HUES6 (cell line): ENCODE measurements at regions not wholly inside any gene's neighbourhood (a gene's known extent, or its start where the extent isn't known, plus 50 kb on each side); places are given as distances from the start of the nearest gene placed in this dataset.
A peak's percentile ranks its signal among the peaks of the same experiment; 100 is the strongest.

Experiments used
- H3K27ac ChIP-seq: 2 replicates; pipeline ENCODE4 v1.7.0; 2013; ENCODE audit warnings: low read depth, mild to moderate bottlenecking, low read length, inconsistent platforms
- H3K27me3 ChIP-seq: 2 replicates; pipeline ENCODE4 v1.6.1; 2013; ENCODE audit warnings: low read length; ENCODE audit not compliant: control insufficient read depth, insufficient read depth
- H3K36me3 ChIP-seq: 2 replicates; pipeline ENCODE4 v1.6.1; 2013; ENCODE audit warnings: low read length; ENCODE audit not compliant: control insufficient read depth, insufficient read depth
- H3K4me1 ChIP-seq: 2 replicates; pipeline ENCODE4 v1.6.1; 2013; ENCODE audit warnings: low read length; ENCODE audit not compliant: control insufficient read depth, insufficient read depth
- H3K4me3 ChIP-seq: 2 replicates; pipeline ENCODE4 v1.5.1; 2013; ENCODE audit warnings: low read depth, low read length
- H3K9ac ChIP-seq: one replicate; pipeline ENCODE4 v1.6.1; 2013; ENCODE audit warnings: mild to moderate bottlenecking, low read length
- H3K9me3 ChIP-seq: 2 replicates; pipeline ENCODE4 v1.6.1; 2013; ENCODE audit warnings: low read depth, low read length; ENCODE audit not compliant: control insufficient read depth, insufficient read depth

DNA sequence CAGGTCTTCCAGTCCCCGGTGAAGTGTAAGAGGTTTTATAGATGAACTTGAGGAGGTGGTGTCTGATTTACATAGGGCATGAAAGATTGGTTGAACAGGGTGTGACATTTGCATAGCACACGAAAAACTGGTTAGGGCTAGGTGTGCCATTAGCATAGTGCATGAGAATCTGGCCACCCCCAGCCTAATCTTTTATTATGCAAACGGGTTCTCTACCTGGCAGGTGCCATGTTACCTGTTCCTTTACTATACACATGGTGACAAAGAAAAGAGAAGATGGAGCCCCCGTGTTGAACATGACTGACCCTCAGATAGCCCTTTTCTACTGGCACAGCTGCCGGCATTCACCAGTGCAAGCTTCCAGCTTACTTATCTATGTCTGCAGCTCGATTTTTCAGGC is 71.0 kb downstream of the UCHL1 start:
- Histone ChIP-seq H3K27me3 (no peaks in the 10 kb centered on the region), H3K9me3 (no peaks in the 10 kb centered on the region), H3K36me3 (no peaks in the 10 kb centered on the region), H3K4me3 (no peak overlapping the region; the same call in 1 of the 2 replicates), H3K4me1 (peaks cover 27% of the 10 kb centered on the region), H3K9ac (no peak overlapping the region), H3K27ac (no peak overlapping the region)

DNA sequence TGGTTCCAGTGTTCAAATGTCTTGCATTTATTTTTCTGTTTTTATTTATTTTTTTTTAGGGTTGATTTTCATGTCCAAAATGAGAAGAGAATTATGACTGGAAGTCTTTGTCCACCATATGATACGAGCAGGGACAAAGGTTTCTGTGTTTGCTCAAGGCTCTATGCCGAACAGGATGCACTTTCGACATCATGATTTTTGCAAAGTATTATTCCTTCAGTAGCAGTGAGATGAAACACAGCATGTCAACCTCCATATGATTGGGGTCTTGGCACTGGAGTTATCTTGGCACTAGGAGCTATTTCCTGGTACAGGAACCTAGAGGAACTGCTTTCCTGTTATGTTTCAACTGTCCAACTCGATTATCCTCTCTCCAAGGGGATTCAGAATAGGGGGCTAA is 72.6 kb downstream of the UCHL1 start:
- Histone ChIP-seq H3K36me3 (no peaks in the 10 kb centered on the region), H3K9me3 (no peaks in the 10 kb centered on the region), H3K27me3 (no peaks in the 10 kb centered on the region), H3K27ac (no peak overlapping the region), H3K4me3 (no peak overlapping the region), H3K4me1 (peaks cover 27% of the 10 kb centered on the region), H3K9ac (no peak overlapping the region)

GRCh38 chr4:41331224-41331623 is 74.5 kb downstream of the UCHL1 start:
- H3K4me1 ChIP-seq, result peaks cover 14% of the 10 kb centered on the region
- H3K36me3 ChIP-seq, result no peaks in the 10 kb centered on the region
- no peaks in the 10 kb centered on the region for H3K27me3 ChIP-seq
- H3K27ac ChIP-seq, result no peak overlapping the region
- H3K4me3 ChIP-seq, result no peak overlapping the region
- no peaks in the 10 kb centered on the region for H3K9me3 ChIP-seq
- H3K9ac ChIP-seq, result no peak overlapping the region

DNA sequence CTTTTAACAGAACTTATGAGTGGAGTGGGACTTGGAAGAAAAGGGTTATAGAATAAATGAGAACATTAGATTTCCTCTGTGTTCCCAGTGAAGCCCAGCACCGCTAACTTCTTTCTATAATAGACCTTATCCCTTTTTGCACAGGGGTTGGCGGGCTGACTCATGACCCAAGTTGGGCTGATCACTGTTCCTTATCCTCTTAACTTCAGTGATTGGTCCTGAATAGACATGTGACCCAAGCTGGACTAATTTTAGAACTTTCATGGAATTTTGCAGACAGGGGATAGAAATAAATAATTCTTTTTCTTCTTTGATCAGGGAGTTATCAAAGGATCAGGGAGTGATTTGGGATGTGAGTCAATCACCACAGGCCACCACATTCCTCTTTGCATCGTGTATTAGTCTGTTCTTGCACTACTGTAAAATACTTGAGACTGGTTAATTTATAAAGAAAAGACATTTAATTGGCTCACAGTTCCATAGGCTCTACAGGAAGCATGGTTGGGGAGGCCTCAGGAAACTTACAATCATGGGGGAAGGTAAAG is 75.9 kb downstream of the UCHL1 start:
- Histone ChIP-seq H3K36me3 (no peaks in the 10 kb centered on the region), H3K27ac (no peak overlapping the region), H3K4me1 (peaks cover 7% of the 10 kb centered on the region), H3K9me3 (no peaks in the 10 kb centered on the region), H3K27me3 (no peaks in the 10 kb centered on the region), H3K9ac (no peak overlapping the region), H3K4me3 (no peak overlapping the region)

GRCh38 chr4:41334182-41334581 is 77.5 kb downstream of the UCHL1 start:
- Histone ChIP-seq H3K4me3 (no peak overlapping the region), H3K27me3 (no peaks in the 10 kb centered on the region), H3K9ac (no peak overlapping the region), H3K9me3 (peaks cover 6% of the 10 kb centered on the region; the same call in 1 of the 2 replicates), H3K4me1 (no peaks in the 10 kb centered on the region; the same call in 1 of the 2 replicates), H3K27ac (no peak overlapping the region), H3K36me3 (no peaks in the 10 kb centered on the region)

DNA sequence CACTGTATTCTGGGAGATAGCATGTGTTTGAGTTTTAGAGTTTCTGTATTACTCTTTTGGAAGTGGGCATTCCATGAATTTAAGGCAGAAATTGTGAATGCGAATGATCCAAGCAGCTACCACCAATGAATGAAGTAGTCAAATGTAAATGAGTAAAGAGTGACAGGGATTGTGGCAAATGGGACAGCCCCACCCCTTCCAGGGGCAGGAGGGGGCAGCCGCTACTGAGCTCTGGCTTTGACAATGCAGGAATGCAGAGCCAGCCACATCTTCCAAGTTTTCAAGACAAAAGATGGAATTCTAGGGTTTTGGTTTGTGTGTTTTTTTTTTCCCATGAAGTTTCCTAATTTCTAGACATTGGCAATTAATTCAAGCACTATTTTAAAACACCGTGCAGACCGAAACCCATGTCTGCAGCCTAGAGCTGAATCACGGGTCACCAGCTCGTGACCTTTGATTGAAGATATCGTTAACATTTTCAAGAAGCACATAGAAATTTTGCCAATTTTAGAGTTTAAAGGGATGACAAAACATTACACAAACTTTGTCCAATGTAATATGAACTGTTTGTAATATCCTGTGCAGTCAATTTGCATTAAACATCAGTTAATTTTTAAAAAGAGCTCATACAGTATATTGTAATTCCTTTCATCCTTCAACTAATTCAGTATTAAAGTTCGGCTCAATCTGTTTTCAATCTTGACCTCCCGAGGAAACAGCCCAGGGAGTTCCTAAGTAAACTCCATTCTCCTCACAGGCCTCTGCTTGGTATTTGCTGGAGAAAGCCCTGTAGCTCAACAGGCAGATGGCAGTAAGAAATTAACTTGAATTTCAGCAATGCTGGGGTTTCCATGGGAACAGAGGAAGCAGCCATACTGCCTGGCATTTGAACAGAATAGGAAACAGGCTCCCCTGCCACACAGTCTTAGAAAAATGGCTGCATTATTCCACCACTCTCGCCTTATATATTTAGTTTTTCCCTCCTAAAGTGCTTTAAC is 83.4 kb downstream of the UCHL1 start:
- H3K27ac ChIP-seq, result no peak overlapping the region
- H3K9ac ChIP-seq, result no peak overlapping the region
- H3K9me3 ChIP-seq, result peaks cover 15% of the 10 kb centered on the region
- no peaks in the 10 kb centered on the region; the same call in 1 of the 2 replicates for H3K4me1 ChIP-seq
- H3K4me3 ChIP-seq, result no peak overlapping the region
- H3K27me3 ChIP-seq, result no peaks in the 10 kb centered on the region
- H3K36me3 ChIP-seq, result no peaks in the 10 kb centered on the region

- Histone ChIP-seq H3K9me3 (peaks cover 16% of the 10 kb centered on the region), H3K4me3 (no peak overlapping the region), H3K27me3 (no peaks in the 10 kb centered on the region), H3K4me1 (no peaks in the 10 kb centered on the region), H3K9ac (no peak overlapping the region), H3K36me3 (no peaks in the 10 kb centered on the region), H3K27ac (no peak overlapping the region)
These were observed 89.8 kb downstream of the UCHL1 start for GRCh38 chr4:41346306-41347061.

GRCh38 chr4:41349021-41349420 is 92.3 kb downstream of the UCHL1 start:
- Histone ChIP-seq H3K36me3 (no peaks in the 10 kb centered on the region), H3K4me1 (no peaks in the 10 kb centered on the region), H3K27ac (no peak overlapping the region), H3K9me3 (peaks cover 11% of the 10 kb centered on the region), H3K4me3 (no peak overlapping the region), H3K9ac (no peak overlapping the region), H3K27me3 (no peaks in the 10 kb centered on the region)

DNA sequence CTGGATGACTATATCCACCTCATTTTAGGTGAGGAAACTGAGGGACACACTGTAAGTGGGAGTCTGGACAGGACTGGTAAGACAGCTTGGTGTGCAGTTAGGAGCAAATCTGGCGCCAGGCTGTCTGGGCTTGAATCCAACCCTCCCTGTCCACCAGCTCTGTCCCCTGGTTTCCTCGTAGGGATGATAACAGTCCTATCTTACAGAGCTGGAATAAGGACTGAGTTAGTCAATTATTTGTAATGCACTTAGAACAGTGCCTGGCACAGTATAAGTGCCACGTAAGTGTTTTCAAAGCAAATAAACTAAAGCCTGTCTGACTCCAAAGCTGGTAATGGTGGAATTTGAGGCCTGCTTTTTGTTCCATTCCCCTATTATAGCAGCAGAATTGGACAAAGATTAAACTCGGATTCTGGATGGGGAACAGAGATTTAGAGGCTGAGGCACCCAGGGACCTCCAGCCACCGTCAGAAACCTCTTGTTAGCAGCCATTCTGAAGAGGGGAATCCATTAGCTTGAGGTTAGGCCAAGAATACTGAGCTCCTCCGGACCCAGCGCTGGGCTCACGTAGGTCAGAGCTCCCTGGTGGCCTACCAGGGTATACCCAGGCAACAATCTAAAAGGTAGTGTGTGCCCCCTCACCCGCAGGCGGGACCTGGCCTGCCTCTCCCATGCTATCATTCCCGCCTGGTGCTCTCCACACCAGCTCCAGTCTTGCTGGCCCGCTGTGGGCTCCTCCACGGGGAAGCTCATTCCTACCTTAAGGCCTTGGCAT is 102.1 kb downstream of the UCHL1 start:
- Histone ChIP-seq H3K27ac (no peak overlapping the region), H3K27me3 (peaks cover 60% of the 10 kb centered on the region), H3K36me3 (no peaks in the 10 kb centered on the region), H3K9ac (no peak overlapping the region), H3K4me3 (peak overlapping the region; percentile 76), H3K9me3 (no peaks in the 10 kb centered on the region), H3K4me1 (peaks cover 30% of the 10 kb centered on the region)

DNA sequence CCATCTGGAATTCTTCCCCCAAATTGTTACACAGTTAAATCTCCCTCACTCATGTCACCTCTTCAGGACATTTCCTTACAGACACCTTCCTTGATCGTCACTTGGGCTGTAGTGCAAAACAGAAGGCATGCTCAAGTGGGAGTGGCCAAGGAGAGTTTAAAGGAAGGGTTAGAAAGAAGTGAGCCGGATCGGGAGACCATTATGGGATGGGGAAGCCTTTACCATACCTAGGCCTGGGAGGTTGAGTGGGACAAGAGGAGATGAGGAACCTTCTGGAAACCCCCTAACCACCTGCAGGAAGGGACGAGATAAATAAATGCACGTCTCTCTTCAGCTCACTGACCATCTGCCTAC is 102.7 kb downstream of the UCHL1 start:
- Histone ChIP-seq H3K36me3 (no peaks in the 10 kb centered on the region), H3K4me3 (peak overlapping the region; percentile 76), H3K9ac (no peak overlapping the region), H3K4me1 (peaks cover 35% of the 10 kb centered on the region), H3K27me3 (peaks cover 66% of the 10 kb centered on the region), H3K9me3 (no peaks in the 10 kb centered on the region), H3K27ac (no peak overlapping the region)
